ENCODE measurements at regions not wholly inside any gene's neighbourhood (a gene's known extent, or its start where the extent isn't known, plus 50 kb on each side); places are given as distances from the start of the nearest gene placed in this dataset.

GRCh38 chr18:42159146-42159545 is 204.1 kb downstream of the PIK3C3 start:
- no peak overlapping the region for H3K4me3 ChIP-seq (ENCODE audit: low read depth, low read length, poor library complexity, severe bottlenecking)
- TF ChIP-seq CTCF (conservative IDR thresholded peaks at IDR 0.05; ENCODE audit: low read length) (no peak), EZH2phosphoT487 (IDR thresholded peaks at IDR 0.05; ENCODE audit: borderline replicate concordance, low read depth, low read length) (no peak)
- H3K4me1 ChIP-seq (ENCODE audit: insufficient read depth, low read length, poor library complexity, severe bottlenecking), result no peaks in the 10 kb centered on the region
- ChIA-PET POLR2A (no interaction called here), CTCF (ENCODE audit: unreplicated experiment) (no interaction called here)
- BruUV-seq (replicated peaks), result no TSS peak
- no peak for DNase-seq (ENCODE audit: low spot score)
- no peaks in the 10 kb centered on the region for H3K9me3 ChIP-seq (ENCODE audit: low read length)
- no peaks in the 10 kb centered on the region for H3K9me2 ChIP-seq (ENCODE audit: insufficient read depth, low read length)
- no peak overlapping the region for H3K27ac ChIP-seq (ENCODE audit: low read depth, low read length, poor library complexity, severe bottlenecking)
- intact Hi-C loops (cut with micrococcal nuclease; ENCODE audit: unreplicated experiment), result no loop called here
- no peak overlapping the region for H2AFZ ChIP-seq (ENCODE audit: low read length)
- no peak overlapping the region for H3K4me2 ChIP-seq (ENCODE audit: low read length)
- no peaks in the 10 kb centered on the region for H4K20me1 ChIP-seq (ENCODE audit: insufficient read depth, low read length)
- H3K36me3 ChIP-seq (ENCODE audit: insufficient read depth, low read length), result no peaks in the 10 kb centered on the region
- no peaks in the 10 kb centered on the region for H3K79me2 ChIP-seq (ENCODE audit: insufficient read depth, low read depth, low read length)

- Histone ChIP-seq H4K20me1 (ENCODE audit: insufficient read depth, low read length) (no peaks in the 10 kb centered on the region), H3K4me1 (ENCODE audit: insufficient read depth, low read length, poor library complexity, severe bottlenecking) (no peaks in the 10 kb centered on the region), H2AFZ (ENCODE audit: low read length) (no peak overlapping the region), H3K36me3 (ENCODE audit: insufficient read depth, low read length) (no peaks in the 10 kb centered on the region), H3K4me2 (ENCODE audit: low read length) (no peak overlapping the region), H3K27ac (ENCODE audit: low read depth, low read length, poor library complexity, severe bottlenecking) (no peak overlapping the region), H3K9me3 (ENCODE audit: low read length) (no peaks in the 10 kb centered on the region), H3K9me2 (ENCODE audit: insufficient read depth, low read length) (no peaks in the 10 kb centered on the region), H3K79me2 (ENCODE audit: insufficient read depth, low read depth, low read length) (no peaks in the 10 kb centered on the region), H3K4me3 (ENCODE audit: low read depth, low read length, poor library complexity, severe bottlenecking) (no peak overlapping the region)
- POLR2A ChIA-PET, result no interaction called here
- intact Hi-C loops (cut with micrococcal nuclease; ENCODE audit: unreplicated experiment), result no loop called here
- TF ChIP-seq CTCF (conservative IDR thresholded peaks at IDR 0.05; ENCODE audit: low read length) (no peak), EZH2phosphoT487 (IDR thresholded peaks at IDR 0.05; ENCODE audit: borderline replicate concordance, low read depth, low read length) (no peak)
- no peak for DNase-seq (ENCODE audit: low spot score)
- no TSS peak for BruUV-seq (replicated peaks)
- CTCF ChIA-PET (ENCODE audit: unreplicated experiment), result no interaction called here
Measured at GRCh38 chr18:42163321-42163720, 208.3 kb downstream of the PIK3C3 start.

- Histone ChIP-seq H3K4me2 (ENCODE audit: low read length) (no peak overlapping the region), H3K79me2 (ENCODE audit: insufficient read depth, low read depth, low read length) (no peaks in the 10 kb centered on the region), H3K9me2 (ENCODE audit: insufficient read depth, low read length) (no peaks in the 10 kb centered on the region), H3K36me3 (ENCODE audit: insufficient read depth, low read length) (no peaks in the 10 kb centered on the region), H3K4me3 (ENCODE audit: low read depth, low read length, poor library complexity, severe bottlenecking) (no peak overlapping the region), H3K27ac (ENCODE audit: low read depth, low read length, poor library complexity, severe bottlenecking) (no peak overlapping the region), H3K9me3 (ENCODE audit: low read length) (no peaks in the 10 kb centered on the region), H2AFZ (ENCODE audit: low read length) (no peak overlapping the region), H4K20me1 (ENCODE audit: insufficient read depth, low read length) (no peaks in the 10 kb centered on the region), H3K4me1 (ENCODE audit: insufficient read depth, low read length, poor library complexity, severe bottlenecking) (no peaks in the 10 kb centered on the region)
- POLR2A ChIA-PET, result no interaction called here
- BruUV-seq (replicated peaks), result no TSS peak
- no peak for TF ChIP-seq CTCF (conservative IDR thresholded peaks at IDR 0.05; ENCODE audit: low read length)
- no peak for TF ChIP-seq EZH2phosphoT487 (IDR thresholded peaks at IDR 0.05; ENCODE audit: borderline replicate concordance, low read depth, low read length)
- DNase-seq (ENCODE audit: low spot score), result no peak
- intact Hi-C loops (cut with micrococcal nuclease; ENCODE audit: unreplicated experiment), result no loop called here
- CTCF ChIA-PET (ENCODE audit: unreplicated experiment), result no interaction called here
Measured at GRCh38 chr18:42164556-42164955, 209.5 kb downstream of the PIK3C3 start.
